ENCODE measurements at regions not wholly inside any gene's neighbourhood (a gene's known extent, or its start where the extent isn't known, plus 50 kb on each side); places are given as distances from the start of the nearest gene placed in this dataset.
A peak's percentile ranks its signal among the peaks of the same experiment; 100 is the strongest.
"Not testable (repeated sequence)": the region's sequence is repeated elsewhere in the genome, so short reads cannot be mapped to it uniquely, and the experiment has no call there.

GRCh38 chr4:28760003-28760402 is 1899.4 kb downstream of the STIM2 start:
- no peak for DNase-seq
- no peak for ATAC-seq (ENCODE audit: poor library complexity)
- intact Hi-C loops (cut with DNase I) = no loop called here

GRCh38 chr4:28772066-28772465 is 1911.4 kb downstream of the STIM2 start:
- intact Hi-C loops (cut with DNase I) = no loop called here
- DNase-seq = no peak
- ATAC-seq (ENCODE audit: poor library complexity) = no peak

- ATAC-seq (ENCODE audit: poor library complexity) (peak; percentile 86), DNase-seq (no peak)
- intact Hi-C loops (cut with DNase I) = no loop called here
Observed at GRCh38 chr4:28772788-28773187, 1912.1 kb downstream of the STIM2 start.

GRCh38 chr4:28774344-28774743 is 1913.7 kb downstream of the STIM2 start:
- intact Hi-C loops (cut with DNase I) = no loop called here
- DNase-seq (no peak), ATAC-seq (ENCODE audit: poor library complexity) (peak; percentile 51)

GRCh38 chr4:28776004-28776403 is 1915.4 kb downstream of the STIM2 start:
- intact Hi-C loops (cut with DNase I) = no loop called here
- no peak for DNase-seq
- no peak for ATAC-seq (ENCODE audit: poor library complexity)

GRCh38 chr4:28784188-28784587 is 1923.5 kb downstream of the STIM2 start:
- no peak for DNase-seq
- intact Hi-C loops (cut with DNase I) = no loop called here

GRCh38 chr4:28787947-28788346 is 1927.3 kb downstream of the STIM2 start:
- DNase-seq (no peak), ATAC-seq (ENCODE audit: poor library complexity) (no peak)
- intact Hi-C loops (cut with DNase I) = no loop called here

More at GRCh38 chr4:28784188-28784587, 1923.5 kb downstream of the STIM2 start:
- ATAC-seq (ENCODE audit: poor library complexity) = no peak

GRCh38 chr4:28788929-28789490 is 1928.4 kb downstream of the STIM2 start:
- intact Hi-C loops (cut with DNase I) = no loop called here
- no peak for DNase-seq
- ATAC-seq (ENCODE audit: poor library complexity) = no peak

GRCh38 chr4:28792917-28793597 is 1927.1 kb upstream of the PCDH7 start:
- peak; percentile 57 for DNase-seq
- peak; percentile 98 for ATAC-seq (ENCODE audit: poor library complexity)
- intact Hi-C loops (cut with DNase I) = no loop called here

GRCh38 chr4:28799696-28800095 is 1920.5 kb upstream of the PCDH7 start:
- ATAC-seq (ENCODE audit: poor library complexity) = peak; percentile 79
- DNase-seq = no peak
- intact Hi-C loops (cut with DNase I) = no loop called here

GRCh38 chr4:28811025-28811424 is 1909.1 kb upstream of the PCDH7 start:
- ATAC-seq (ENCODE audit: poor library complexity) (no peak), DNase-seq (no peak)
- intact Hi-C loops (cut with DNase I) = no loop called here

GRCh38 chr4:28822163-28822562 is 1898.0 kb upstream of the PCDH7 start:
- ATAC-seq (ENCODE audit: poor library complexity) = no peak
- no peak for DNase-seq
- intact Hi-C loops (cut with DNase I) = no loop called here

GRCh38 chr4:28827866-28828265 is 1892.3 kb upstream of the PCDH7 start:
- intact Hi-C loops (cut with DNase I) = no loop called here
- DNase-seq = no peak
- no peak for ATAC-seq (ENCODE audit: poor library complexity)

- ATAC-seq (ENCODE audit: poor library complexity) (no peak), DNase-seq (no peak)
- intact Hi-C loops (cut with DNase I) = no loop called here
Observed at GRCh38 chr4:28831867-28832266, 1888.3 kb upstream of the PCDH7 start.

GRCh38 chr4:28832444-28832843 is 1887.7 kb upstream of the PCDH7 start:
- ATAC-seq (ENCODE audit: poor library complexity) = peak; percentile 41
- DNase-seq = no peak
- intact Hi-C loops (cut with DNase I) = no loop called here

GRCh38 chr4:28834120-28834519 is 1886.0 kb upstream of the PCDH7 start:
- DNase-seq = no peak
- intact Hi-C loops (cut with DNase I) = no loop called here
- no peak for ATAC-seq (ENCODE audit: poor library complexity)

GRCh38 chr4:28835501-28835900 is 1884.7 kb upstream of the PCDH7 start:
- DNase-seq (no peak), ATAC-seq (ENCODE audit: poor library complexity) (no peak)
- intact Hi-C loops (cut with DNase I) = no loop called here

GRCh38 chr4:28842271-28842670 is 1877.9 kb upstream of the PCDH7 start:
- intact Hi-C loops (cut with DNase I) = no loop called here
- ATAC-seq (ENCODE audit: poor library complexity) = no peak
- no peak for DNase-seq

- intact Hi-C loops (cut with DNase I) = no loop called here
- DNase-seq (no peak), ATAC-seq (ENCODE audit: poor library complexity) (no peak)
Observed at GRCh38 chr4:28845158-28845557, 1875.0 kb upstream of the PCDH7 start.

- intact Hi-C loops (cut with DNase I); ATAC-seq (ENCODE audit: poor library complexity); DNase-seq: not testable (repeated sequence)
Observed at GRCh38 chr4:28857028-28857427, 1863.1 kb upstream of the PCDH7 start.

- ATAC-seq (ENCODE audit: poor library complexity) (no peak), DNase-seq (no peak)
- intact Hi-C loops (cut with DNase I) = no loop called here
Observed at GRCh38 chr4:28868841-28869240, 1851.3 kb upstream of the PCDH7 start.

Measured in Right ventricle myocardium superior (tissue), 1 donor.